Kidney (tissue), 13 donors: ENCODE measurements at regions not wholly inside any gene's neighbourhood (a gene's known extent, or its start where the extent isn't known, plus 50 kb on each side); places are given as distances from the start of the nearest gene placed in this dataset.

Source experiments
- DNase-seq, 5 donors: peaks; one replicate each; pipeline ENCODE4 v3.0.0-alpha.2; 2013 to 2020
- FAIRE-seq: peaks from 2 replicates; lab custom pipeline; 2012; peaks lifted over from hg19 to GRCh38; lab: Jason Lieb, UNC
- H3K27ac ChIP-seq, 2 donors: one replicate each; pipeline ENCODE4 v1.7.0; 2013; ENCODE audit warnings: low read depth in 2 of 2, low read length in 2 of 2, inconsistent platforms in 1 of 2
- H3K27me3 ChIP-seq: one replicate; pipeline ENCODE4 v1.7.1; 2013; ENCODE audit warnings: low read length, inconsistent platforms; ENCODE audit not compliant: control insufficient read depth, insufficient read depth
- H3K36me3 ChIP-seq, 3 donors: one replicate each; pipeline versions ENCODE4 v1.7.0 to v1.7.1; 2013; ENCODE audit warnings: low read length in 3 of 3, control low read depth in 1 of 3, inconsistent platforms in 1 of 3; ENCODE audit not compliant: insufficient read depth in 3 of 3, control insufficient read depth in 2 of 3
- H3K4me1 ChIP-seq, 3 donors: one replicate each; pipeline versions ENCODE4 v1.7.0 to v1.7.1; 2013; ENCODE audit warnings: low read length in 3 of 3, inconsistent platforms in 1 of 3, low read depth in 1 of 3; ENCODE audit not compliant: control insufficient read depth in 2 of 3, insufficient read depth in 2 of 3
- H3K4me3 ChIP-seq, 3 donors: one replicate each; pipeline versions ENCODE4 v1.7.0 to v1.8.1; 2013; ENCODE audit warnings: low read length in 3 of 3, control low read depth in 1 of 3, inconsistent platforms in 1 of 3
- H3K9ac ChIP-seq, 3 donors: one replicate each; pipeline versions ENCODE4 v1.7.0 to v1.7.1; 2013; ENCODE audit warnings: low read length in 3 of 3, control low read depth in 1 of 3, inconsistent platforms in 1 of 3
- H3K9me3 ChIP-seq, 3 donors: one replicate each; pipeline versions ENCODE4 v1.7.0 to v1.7.1; 2013; ENCODE audit warnings: low read length in 3 of 3, control low read depth in 1 of 3, inconsistent platforms in 1 of 3; ENCODE audit not compliant: control insufficient read depth in 2 of 3, insufficient read depth in 1 of 3
- intact Hi-C: fragments of 100-400 bp; cut with DNase I; formaldehyde crosslinking; loops from one replicate; pipeline ENCODE4 v1.11.1; 2022
- TF ChIP-seq, protein P1 (sequence below): IDR thresholded peaks from 3 replicates; pipeline ENCODE4 v1.5.1; 2012; ENCODE audit warnings: mild to moderate bottlenecking, moderate library complexity, borderline replicate concordance; ENCODE audit not compliant: insufficient read depth; ENCODE audit errors: extremely low read depth
- donor health status: control.
- donor health status: control.
- donor health status: control.
- donor health status: control.
- donor health status: control.
- donor health status: DM: yes; HTN: yes; CAD: no.
- donor health status: Normal renal cell carcinoma (clear cell type).

DNA sequence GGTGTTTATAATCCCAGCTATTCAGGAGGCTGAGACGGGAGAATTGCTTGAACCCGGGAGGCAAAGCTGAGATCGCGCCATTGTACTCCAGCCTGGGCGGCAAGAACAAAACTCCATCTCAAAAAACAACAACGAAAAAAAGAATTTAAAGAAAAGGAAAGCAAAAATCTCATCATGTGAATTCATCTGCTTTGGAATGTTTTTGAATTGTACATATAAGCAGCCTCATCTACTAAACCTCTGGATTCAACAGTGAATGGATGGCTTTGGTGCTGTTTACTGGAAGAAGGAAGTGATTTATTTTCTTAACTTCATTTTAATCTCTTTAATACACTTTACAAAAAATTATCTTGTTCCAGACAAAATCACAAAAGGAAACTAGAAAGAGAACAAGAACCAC, 51.8 kb upstream of the PNRC1 start:
- no peak for DNase-seq
- H3K27ac ChIP-seq: no peak overlapping the region
- H3K9me3 ChIP-seq: no peaks in the 10 kb centered on the region
- no peak overlapping the region for H3K9ac ChIP-seq
- peaks cover 0 to 7% (median 3%) of the 10 kb centered on the region in 3 donors for H3K4me1 ChIP-seq
- no peak for FAIRE-seq
- intact Hi-C loops: no loop called here
- H3K36me3 ChIP-seq: no peaks in the 10 kb centered on the region
- TF ChIP-seq, protein P1, sequence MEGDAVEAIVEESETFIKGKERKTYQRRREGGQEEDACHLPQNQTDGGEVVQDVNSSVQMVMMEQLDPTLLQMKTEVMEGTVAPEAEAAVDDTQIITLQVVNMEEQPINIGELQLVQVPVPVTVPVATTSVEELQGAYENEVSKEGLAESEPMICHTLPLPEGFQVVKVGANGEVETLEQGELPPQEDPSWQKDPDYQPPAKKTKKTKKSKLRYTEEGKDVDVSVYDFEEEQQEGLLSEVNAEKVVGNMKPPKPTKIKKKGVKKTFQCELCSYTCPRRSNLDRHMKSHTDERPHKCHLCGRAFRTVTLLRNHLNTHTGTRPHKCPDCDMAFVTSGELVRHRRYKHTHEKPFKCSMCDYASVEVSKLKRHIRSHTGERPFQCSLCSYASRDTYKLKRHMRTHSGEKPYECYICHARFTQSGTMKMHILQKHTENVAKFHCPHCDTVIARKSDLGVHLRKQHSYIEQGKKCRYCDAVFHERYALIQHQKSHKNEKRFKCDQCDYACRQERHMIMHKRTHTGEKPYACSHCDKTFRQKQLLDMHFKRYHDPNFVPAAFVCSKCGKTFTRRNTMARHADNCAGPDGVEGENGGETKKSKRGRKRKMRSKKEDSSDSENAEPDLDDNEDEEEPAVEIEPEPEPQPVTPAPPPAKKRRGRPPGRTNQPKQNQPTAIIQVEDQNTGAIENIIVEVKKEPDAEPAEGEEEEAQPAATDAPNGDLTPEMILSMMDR: no peak
- no peak overlapping the region for H3K4me3 ChIP-seq
- no peaks in the 10 kb centered on the region for H3K27me3 ChIP-seq

DNA sequence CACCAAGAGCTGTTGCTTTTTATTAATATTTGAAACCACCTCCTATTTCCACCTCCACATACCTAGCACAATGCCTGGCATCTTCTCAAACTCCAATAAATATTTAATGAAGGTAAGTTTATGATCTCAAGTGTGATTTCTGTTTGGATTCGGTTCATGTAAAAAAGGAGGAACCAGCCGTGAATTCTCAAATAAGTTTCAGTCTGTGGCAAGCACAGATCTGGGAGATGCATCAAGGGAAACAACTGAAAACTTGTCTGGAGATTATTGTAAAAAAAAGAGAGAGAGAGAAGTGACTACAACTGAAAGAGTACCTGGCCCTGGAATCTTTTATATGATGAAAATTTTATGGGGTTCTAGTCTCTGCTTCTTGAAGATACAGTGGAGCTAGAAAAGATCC, 52.8 kb upstream of the PNRC1 start:
- H3K4me3 ChIP-seq: no peak overlapping the region
- H3K27me3 ChIP-seq: no peaks in the 10 kb centered on the region
- no peaks in the 10 kb centered on the region for H3K9me3 ChIP-seq
- TF ChIP-seq, protein P1: no peak
- H3K36me3 ChIP-seq: no peaks in the 10 kb centered on the region
- DNase-seq (no peak), FAIRE-seq (no peak)
- H3K27ac ChIP-seq: no peak overlapping the region
- peaks cover 0 to 9% (median 3%) of the 10 kb centered on the region in 3 donors for H3K4me1 ChIP-seq
- intact Hi-C loops: no loop called here
- H3K9ac ChIP-seq: no peak overlapping the region

DNA sequence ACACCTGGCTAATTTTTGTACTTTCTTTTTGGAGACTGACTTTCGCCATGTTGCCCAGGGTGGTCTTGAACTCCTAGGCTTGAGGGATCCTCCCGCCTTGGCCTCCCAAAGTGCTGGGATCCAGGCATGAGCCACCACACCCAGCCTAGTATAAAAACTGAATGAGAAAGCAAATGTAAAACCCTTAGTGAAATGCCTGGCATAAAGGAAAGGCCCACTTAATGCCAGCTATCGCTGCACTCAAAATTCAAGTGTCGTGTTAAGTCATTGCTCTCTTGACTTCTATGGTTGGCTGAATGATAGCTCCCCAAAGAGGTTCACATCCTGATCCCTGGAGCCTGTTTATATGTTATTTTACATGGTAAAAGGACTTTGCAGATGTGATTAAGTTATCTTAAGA, 54.4 kb upstream of the PNRC1 start:
- H3K27ac ChIP-seq: no peak overlapping the region
- TF ChIP-seq, protein P1: no peak
- FAIRE-seq: no peak
- no peak overlapping the region for H3K9ac ChIP-seq
- H3K4me1 ChIP-seq: peaks cover 0 to 18% (median 7%) of the 10 kb centered on the region in 3 donors
- H3K36me3 ChIP-seq: no peaks in the 10 kb centered on the region
- H3K9me3 ChIP-seq: no peaks in the 10 kb centered on the region
- no peak for DNase-seq
- H3K27me3 ChIP-seq: no peaks in the 10 kb centered on the region
- intact Hi-C loops: no loop called here
- no peak overlapping the region for H3K4me3 ChIP-seq

DNA sequence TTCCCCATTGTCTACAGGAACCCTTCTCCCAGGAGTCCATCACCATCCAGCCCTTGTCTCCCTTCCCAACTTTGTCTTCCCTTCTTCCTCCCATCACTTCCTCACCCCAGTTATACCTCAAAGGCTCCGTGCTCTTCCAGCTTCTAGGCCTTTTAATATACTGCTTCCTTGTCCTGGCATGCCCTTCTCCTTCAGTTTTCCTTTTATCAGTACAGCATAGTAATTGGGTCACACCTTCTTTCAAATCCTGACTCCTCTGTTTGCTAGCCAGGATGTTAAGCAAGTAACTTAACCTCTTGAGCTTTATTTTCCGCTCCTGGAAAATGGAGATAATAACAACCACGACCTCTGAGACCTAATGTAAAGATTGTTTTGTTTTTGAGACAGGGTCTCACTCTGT, 54.9 kb upstream of the PNRC1 start:
- FAIRE-seq (no peak), DNase-seq (no peak)
- no peak overlapping the region for H3K4me3 ChIP-seq
- H3K27me3 ChIP-seq: no peaks in the 10 kb centered on the region
- no peak overlapping the region for H3K27ac ChIP-seq
- no peaks in the 10 kb centered on the region for H3K9me3 ChIP-seq
- H3K9ac ChIP-seq: no peak overlapping the region
- intact Hi-C loops: no loop called here
- TF ChIP-seq, protein P1: no peak
- H3K36me3 ChIP-seq: no peaks in the 10 kb centered on the region
- peaks cover 0 to 18% (median 7%) of the 10 kb centered on the region in 3 donors for H3K4me1 ChIP-seq
